GM12878 (cell line): ENCODE measurements at regions not wholly inside any gene's neighbourhood (a gene's known extent, or its start where the extent isn't known, plus 50 kb on each side); places are given as distances from the start of the nearest gene placed in this dataset.

Source experiments
- ATAC-seq: fragments of 200-7000 bp; cut with Tn5 transposase; 3 replicates; pipeline ENCODE4 v1.9.1; 2020; ENCODE audit warnings: mild to moderate bottlenecking, moderate library complexity
- BruUV-seq: library from RNA; stranded (reverse); fragments of 400-500 nt; replicated peaks from 2 replicates; lab custom pipeline; 2021; lab: Mats Ljungman, UMichigan
- CTCF ChIA-PET: fragments of 300-600 bp; sonication (Branson Sonifier 250); formaldehyde crosslinking; extraction: SDS; loops from one replicate; lab custom pipeline; 2021; ENCODE audit warnings: inconsistent platforms; lab: Yijun Ruan, JAX
- POLR2A ChIA-PET: fragments of 350-600 bp; formaldehyde crosslinking; extraction: SDS; loops from one replicate; lab custom pipeline; 2021; ENCODE audit warnings: inconsistent platforms; lab: Charles Lee
- RAD21 ChIA-PET: fragments of 300-600 bp; sonication (Branson Sonifier 250); formaldehyde crosslinking; loops from one replicate; lab custom pipeline; 2023; ENCODE audit warnings: antibody characterized with exemption; ENCODE audit not compliant: unreplicated experiment; lab: Charles Lee
- SMC1A ChIA-PET: fragments of 300-600 bp; sonication (Branson Sonifier 250); formaldehyde crosslinking; loops from one replicate; lab custom pipeline; 2023; ENCODE audit not compliant: unreplicated experiment, uncharacterized antibody; lab: Charles Lee
- DNase-seq: peaks from one replicate; pipeline ENCODE4 v3.0.0-alpha.2; 2011; ENCODE audit warnings: low read depth, low spot score
- FAIRE-seq: peaks from 3 replicates; lab custom pipeline; 2011; peaks lifted over from hg19 to GRCh38; lab: Jason Lieb, UNC
- H2AFZ ChIP-seq: 2 replicates; pipeline ENCODE4 v1.6.0; 2011; ENCODE audit warnings: low read depth, low read length, control low read depth; ENCODE audit not compliant: control insufficient read depth
- H3K27ac ChIP-seq: 2 replicates; pipeline ENCODE4 v1.5.1; 2011; ENCODE audit warnings: control low read depth; ENCODE audit not compliant: control insufficient read depth, insufficient read depth
- H3K27me3 ChIP-seq, 2 experiments: replicated peaks in 1 of 2; 2 replicates each; pipeline versions ENCODE4 v1.6.0 to v1.6.1; 2011; ENCODE audit warnings: low read length in 1 of 2; ENCODE audit not compliant: control insufficient read depth in 2 of 2, insufficient read depth in 2 of 2
- H3K36me3 ChIP-seq, 2 experiments: 2 replicates each; pipeline ENCODE4 v1.5.1; 2011; ENCODE audit warnings: low read length in 1 of 2; ENCODE audit not compliant: control insufficient read depth in 2 of 2, insufficient read depth in 2 of 2
- H3K4me1 ChIP-seq: 2 replicates; pipeline ENCODE4 v1.6.1; 2011; ENCODE audit warnings: mild to moderate bottlenecking, low read length, moderate library complexity, mixed read lengths; ENCODE audit not compliant: control insufficient read depth, insufficient read depth
- H3K4me2 ChIP-seq: 2 replicates; pipeline ENCODE4 v1.6.0; 2011; ENCODE audit warnings: control low read depth; ENCODE audit not compliant: control insufficient read depth, insufficient read depth
- H3K4me3 ChIP-seq: fragments of 200-600 bp; sonication (generic); 2 replicates; pipeline ENCODE4 v1.5.1; 2016
- H3K79me2 ChIP-seq: 2 replicates; pipeline ENCODE4 v1.6.0; 2011; ENCODE audit warnings: low read length; ENCODE audit not compliant: control insufficient read depth, insufficient read depth
- H3K9ac ChIP-seq: 2 replicates; pipeline ENCODE4 v1.8.0; 2011; ENCODE audit warnings: low read length, control low read depth, mixed read lengths; ENCODE audit not compliant: control insufficient read depth, insufficient read depth
- H3K9me3 ChIP-seq: replicated peaks from 3 replicates; pipeline ENCODE4 v1.5.1; 2011; ENCODE audit warnings: mild to moderate bottlenecking, low read length; ENCODE audit not compliant: control insufficient read depth, insufficient read depth
- H4K20me1 ChIP-seq: 2 replicates; pipeline ENCODE4 v1.6.0; 2011; ENCODE audit not compliant: control insufficient read depth, insufficient read depth
- BHLHE40 ChIP-seq, 2 experiments: fragments of 450-650 bp in 1 of 2; IDR thresholded peaks; 2 replicates each; pipeline ENCODE4 v1.6.1; 2011 to 2017; ENCODE audit warnings: low read depth in 2 of 2, borderline replicate concordance in 1 of 2, improper control_type of control experiment in 1 of 2, low read length in 1 of 2, mild to moderate bottlenecking in 1 of 2
- CEBPZ ChIP-seq: fragments of 150-350 bp; IDR thresholded peaks from 2 replicates; pipeline ENCODE4 v1.6.1; 2016; ENCODE audit warnings: low read depth, low read length
- CHD4 ChIP-seq: fragments of 200-600 bp; sonication (generic); IDR thresholded peaks from 2 replicates; pipeline ENCODE4 v1.6.1; 2016; ENCODE audit warnings: mild to moderate bottlenecking
- IRF4 ChIP-seq: IDR thresholded peaks from 2 replicates; pipeline ENCODE4 v1.6.1; 2011; ENCODE audit warnings: low read depth, low read length
- POLR2A ChIP-seq: IDR thresholded peaks from 2 replicates; pipeline ENCODE4 v1.6.1; 2011; ENCODE audit warnings: low read depth, mild to moderate bottlenecking, low read length
- SPI1 ChIP-seq: IDR thresholded peaks from 2 replicates; pipeline ENCODE4 v1.6.1; 2011; ENCODE audit warnings: low read depth, mild to moderate bottlenecking, low read length, moderate library complexity, borderline replicate concordance; ENCODE audit not compliant: insufficient read depth
- ZNF274 ChIP-seq: IDR thresholded peaks from one replicate; pipeline ENCODE4 v1.8.0; 2011; ENCODE audit not compliant: insufficient read length, insufficient read depth
- WGBS: methylation state at CpG from one replicate; pipeline ENCODE4 v1.1.6; 2016; ENCODE audit warnings: low lambda C conversion rate; ENCODE audit not compliant: insufficient replicate concordance, insufficient coverage; ENCODE audit errors: missing lambda C conversion rate; 5-methylcytosine and 5-hydroxymethylcytosine counted together
- in situ Hi-C: fragments of 300-500 bp; cut with MboI; formaldehyde crosslinking; loops from 9 replicates; pipeline ENCODE4 v1.14.3; 2018; ENCODE audit warnings: mixed read lengths
- intact Hi-C: fragments of 100-400 bp; cut with micrococcal nuclease; formaldehyde crosslinking; loops from one replicate; pipeline ENCODE4 v1.14.2; 2022; ENCODE audit not compliant: unreplicated experiment

- Histone ChIP-seq H3K36me3 (no peaks in the 10 kb centered on the region), H3K9me3 (no peaks in the 10 kb centered on the region)
- no TSS peak for BruUV-seq
- TF ChIP-seq CEBPZ, result no peak
- no peak for TF ChIP-seq CHD4
- TF ChIP-seq POLR2A, result no peak
- TF ChIP-seq IRF4, result no peak
- no peak for TF ChIP-seq ZNF274
- TF ChIP-seq, all 136 proteins: peak for 0
- intact Hi-C loops (no loop called here), in situ Hi-C loops (no loop called here)
- ChIA-PET POLR2A (no interaction called here), CTCF (no interaction called here), RAD21 (no interaction called here), SMC1A (no interaction called here)
- DNase-seq, result no peak
- H3K9ac ChIP-seq, result no peak overlapping the region
- no peaks in the 10 kb centered on the region for H3K4me1 ChIP-seq
- H4K20me1 ChIP-seq, result no peaks in the 10 kb centered on the region
- no peak for ATAC-seq
- no peaks in the 10 kb centered on the region for H3K27me3 ChIP-seq
- no peak overlapping the region for H3K27ac ChIP-seq
- H3K79me2 ChIP-seq, result no peaks in the 10 kb centered on the region
- no peak overlapping the region for H2AFZ ChIP-seq
- FAIRE-seq, result no peak
- H3K4me2 ChIP-seq, result no peak overlapping the region
- no peak overlapping the region for H3K4me3 ChIP-seq
Measured at GRCh38 chr2:186024921-186025320, 286.3 kb downstream of the FSIP2 start.

- FAIRE-seq (no peak), DNase-seq (no peak), ATAC-seq (peak; percentile 84)
- Histone ChIP-seq H3K4me1 (no peaks in the 10 kb centered on the region), H3K4me3 (no peak overlapping the region), H3K9me3 (no peaks in the 10 kb centered on the region), H4K20me1 (no peaks in the 10 kb centered on the region), H3K27me3 (no peaks in the 10 kb centered on the region)
- ChIA-PET CTCF (no interaction called here), RAD21 (no interaction called here), POLR2A (no interaction called here)
- BruUV-seq, result no TSS peak
- 92% methylated on average over 2 of the region's 2 CpGs for WGBS
- intact Hi-C loops (no loop called here), in situ Hi-C loops (no loop called here)
- TF ChIP-seq BHLHE40 (IDR thresholded peaks at IDR 0.05; ENCODE audit: borderline replicate concordance in 1 of 2, low read depth in 2 of 2, low read length in 1 of 2) (no peak), SPI1 (peak; percentile 68)
- TF ChIP-seq, all 136 proteins: peak for 1
- no peak overlapping the region for H3K27ac ChIP-seq
- no peak overlapping the region for H3K9ac ChIP-seq
- no peak overlapping the region for H2AFZ ChIP-seq
- SMC1A ChIA-PET, result no interaction called here
- no peaks in the 10 kb centered on the region for H3K36me3 ChIP-seq
- no peak overlapping the region for H3K4me2 ChIP-seq
- no peaks in the 10 kb centered on the region for H3K79me2 ChIP-seq
Measured at GRCh38 chr2:186027922-186028321, 289.3 kb downstream of the FSIP2 start.
